ENCODE measurements at regions not wholly inside any gene's neighbourhood (a gene's known extent, or its start where the extent isn't known, plus 50 kb on each side); places are given as distances from the start of the nearest gene placed in this dataset.

DNA sequence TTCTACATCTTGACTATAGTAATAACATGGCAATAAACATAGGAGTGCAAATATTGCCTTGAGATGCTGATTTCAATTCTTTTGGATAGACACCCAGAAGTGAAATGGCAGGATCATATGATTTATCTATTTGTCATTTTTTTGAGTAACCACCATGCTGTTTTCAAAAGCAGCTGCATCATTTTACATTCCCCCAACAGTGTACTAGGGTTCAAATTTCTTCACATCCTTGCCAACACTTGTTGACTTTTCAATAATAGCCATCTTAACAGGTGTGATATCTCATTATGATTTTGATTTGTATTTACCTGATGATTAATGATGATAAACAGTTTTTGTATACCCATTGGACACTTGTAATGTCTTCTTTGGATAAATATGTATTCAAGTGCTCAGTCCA lies 90.8 kb downstream of the STRADB start:
- TF ChIP-seq POLR2A (IDR thresholded peaks at IDR 0.05; ENCODE audit: low read depth, low read length), result no peak
- no peak for TF ChIP-seq POLR2AphosphoS5 (IDR thresholded peaks at IDR 0.05; ENCODE audit: low read depth, low read length)

Measured in GM12892 (cell line).